ENCODE measurements at regions not wholly inside any gene's neighbourhood (a gene's known extent, or its start where the extent isn't known, plus 50 kb on each side); places are given as distances from the start of the nearest gene placed in this dataset.

GRCh38 chr17:14768923-14769322, 468.0 kb downstream of the HS3ST3B1 start:
- intact Hi-C loops (cut with DNase I): no loop called here
- no peaks in the 10 kb centered on the region for H3K4me1 ChIP-seq
- H3K4me3 ChIP-seq: no peak overlapping the region
- peaks cover 0 to 4% (median 0%) of the 10 kb centered on the region in 4 donors for H3K27me3 ChIP-seq
- H3K36me3 ChIP-seq: no peaks in the 10 kb centered on the region
- H3K27ac ChIP-seq (replicated peaks in 1 of 4): no peak overlapping the region
- TF ChIP-seq POLR2A (IDR thresholded peaks at IDR 0.05; ENCODE audit: low read depth) (no peak), POLR2AphosphoS5 (IDR thresholded peaks at IDR 0.05) (no peak), CTCF (IDR thresholded peaks at IDR 0.05) (no peak), EP300 (IDR thresholded peaks at IDR 0.05) (no peak)
- WGBS: 69% methylated on average over 2 of the region's 2 CpGs
- peaks cover 0 to 8% (median 2%) of the 10 kb centered on the region in 4 donors for H3K9me3 ChIP-seq
- DNase-seq (ENCODE audit: extremely low spot score): peak; percentile 81

- intact Hi-C loops (cut with DNase I): no loop called here
- H3K4me1 ChIP-seq: no peaks in the 10 kb centered on the region
- H3K27ac ChIP-seq (replicated peaks in 1 of 4): no peak overlapping the region
- H3K4me3 ChIP-seq: no peak overlapping the region
- H3K9me3 ChIP-seq: no peaks in the 10 kb centered on the region
- no peaks in the 10 kb centered on the region for H3K27me3 ChIP-seq
- TF ChIP-seq EP300 (IDR thresholded peaks at IDR 0.05) (no peak), POLR2AphosphoS5 (IDR thresholded peaks at IDR 0.05) (no peak), POLR2A (IDR thresholded peaks at IDR 0.05; ENCODE audit: low read depth) (no peak), CTCF (IDR thresholded peaks at IDR 0.05) (no peak)
- DNase-seq (ENCODE audit: extremely low spot score): peak; percentile 70
- WGBS: 67% methylated on average over 3 of the region's 3 CpGs
- H3K36me3 ChIP-seq: no peaks in the 10 kb centered on the region
These were observed 462.0 kb downstream of the HS3ST3B1 start for GRCh38 chr17:14762736-14763479.

GRCh38 chr17:14760719-14761411, 460.0 kb downstream of the HS3ST3B1 start:
- WGBS: 64% methylated on average over 5 of the region's 5 CpGs

GRCh38 chr17:14760212-14760611, 459.3 kb downstream of the HS3ST3B1 start:
- no peak for TF ChIP-seq CTCF (IDR thresholded peaks at IDR 0.05)
- TF ChIP-seq EP300 (IDR thresholded peaks at IDR 0.05): no peak
- TF ChIP-seq POLR2AphosphoS5 (IDR thresholded peaks at IDR 0.05): no peak
- no peak for TF ChIP-seq POLR2A (IDR thresholded peaks at IDR 0.05; ENCODE audit: low read depth)
- WGBS: 67% methylated on average over 4 of the region's 4 CpGs
- no peaks in the 10 kb centered on the region for H3K9me3 ChIP-seq
- no peaks in the 10 kb centered on the region for H3K36me3 ChIP-seq
- no peak overlapping the region for H3K27ac ChIP-seq (replicated peaks in 1 of 4)
- no peak for DNase-seq (ENCODE audit: extremely low spot score)
- H3K4me3 ChIP-seq: no peak overlapping the region
- intact Hi-C loops (cut with DNase I): no loop called here
- H3K4me1 ChIP-seq: no peaks in the 10 kb centered on the region
- H3K27me3 ChIP-seq: no peaks in the 10 kb centered on the region

More at GRCh38 chr17:14760719-14761411, 460.0 kb downstream of the HS3ST3B1 start:
- intact Hi-C loops (cut with DNase I): no loop called here
- DNase-seq (ENCODE audit: extremely low spot score): no peak
- H3K4me1 ChIP-seq: no peaks in the 10 kb centered on the region
- H3K4me3 ChIP-seq: no peak overlapping the region
- H3K9me3 ChIP-seq: no peaks in the 10 kb centered on the region
- no peak for TF ChIP-seq POLR2AphosphoS5 (IDR thresholded peaks at IDR 0.05)
- no peak for TF ChIP-seq CTCF (IDR thresholded peaks at IDR 0.05)
- H3K27ac ChIP-seq (replicated peaks in 1 of 4): no peak overlapping the region
- no peaks in the 10 kb centered on the region for H3K36me3 ChIP-seq
- no peaks in the 10 kb centered on the region for H3K27me3 ChIP-seq

Measured in esophagus muscularis mucosa (tissue), 4 donors.